ENCODE measurements at regions not wholly inside any gene's neighbourhood (a gene's known extent, or its start where the extent isn't known, plus 50 kb on each side); places are given as distances from the start of the nearest gene placed in this dataset.

GRCh38 chr2:16870491-16871076, 204.9 kb upstream of the CYRIA start:
- DNase-seq: no peak
- Mint-ChIP-seq H3K4me3 (ENCODE audit: low read depth, unreplicated experiment) (no peak overlapping the region), H3K9me3 (ENCODE audit: low read depth, unreplicated experiment) (peaks cover 8% of the 10 kb centered on the region), H3K4me1 (ENCODE audit: low read depth, unreplicated experiment) (no peaks in the 10 kb centered on the region), H3K36me3 (ENCODE audit: insufficient read depth, unreplicated experiment) (no peaks in the 10 kb centered on the region), H3K27me3 (ENCODE audit: unreplicated experiment) (no peaks in the 10 kb centered on the region), H3K27ac (ENCODE audit: unreplicated experiment) (no peak overlapping the region)
- intact Hi-C loops (cut with micrococcal nuclease; ENCODE audit: unreplicated experiment): no loop called here
- TF ChIP-seq, protein P1, sequence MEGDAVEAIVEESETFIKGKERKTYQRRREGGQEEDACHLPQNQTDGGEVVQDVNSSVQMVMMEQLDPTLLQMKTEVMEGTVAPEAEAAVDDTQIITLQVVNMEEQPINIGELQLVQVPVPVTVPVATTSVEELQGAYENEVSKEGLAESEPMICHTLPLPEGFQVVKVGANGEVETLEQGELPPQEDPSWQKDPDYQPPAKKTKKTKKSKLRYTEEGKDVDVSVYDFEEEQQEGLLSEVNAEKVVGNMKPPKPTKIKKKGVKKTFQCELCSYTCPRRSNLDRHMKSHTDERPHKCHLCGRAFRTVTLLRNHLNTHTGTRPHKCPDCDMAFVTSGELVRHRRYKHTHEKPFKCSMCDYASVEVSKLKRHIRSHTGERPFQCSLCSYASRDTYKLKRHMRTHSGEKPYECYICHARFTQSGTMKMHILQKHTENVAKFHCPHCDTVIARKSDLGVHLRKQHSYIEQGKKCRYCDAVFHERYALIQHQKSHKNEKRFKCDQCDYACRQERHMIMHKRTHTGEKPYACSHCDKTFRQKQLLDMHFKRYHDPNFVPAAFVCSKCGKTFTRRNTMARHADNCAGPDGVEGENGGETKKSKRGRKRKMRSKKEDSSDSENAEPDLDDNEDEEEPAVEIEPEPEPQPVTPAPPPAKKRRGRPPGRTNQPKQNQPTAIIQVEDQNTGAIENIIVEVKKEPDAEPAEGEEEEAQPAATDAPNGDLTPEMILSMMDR (IDR thresholded peaks at IDR 0.05; ENCODE audit: unreplicated experiment): no peak
- CTCF ChIA-PET: no interaction called here
- BruUV-seq (replicated peaks): no TSS peak

GRCh38 chr2:16869711-16870110, 204.1 kb upstream of the CYRIA start:
- Mint-ChIP-seq H3K27ac (ENCODE audit: unreplicated experiment) (no peak overlapping the region), H3K4me3 (ENCODE audit: low read depth, unreplicated experiment) (no peak overlapping the region), H3K27me3 (ENCODE audit: unreplicated experiment) (no peaks in the 10 kb centered on the region), H3K36me3 (ENCODE audit: insufficient read depth, unreplicated experiment) (no peaks in the 10 kb centered on the region), H3K4me1 (ENCODE audit: low read depth, unreplicated experiment) (no peaks in the 10 kb centered on the region), H3K9me3 (ENCODE audit: low read depth, unreplicated experiment) (peaks cover 8% of the 10 kb centered on the region)
- intact Hi-C loops (cut with micrococcal nuclease; ENCODE audit: unreplicated experiment): no loop called here
- TF ChIP-seq, protein P1 (IDR thresholded peaks at IDR 0.05; ENCODE audit: unreplicated experiment): no peak
- no peak for DNase-seq
- no TSS peak for BruUV-seq (replicated peaks)
- CTCF ChIA-PET: no interaction called here

GRCh38 chr2:16862471-16862870, 196.8 kb upstream of the CYRIA start:
- CTCF ChIA-PET: no interaction called here
- Mint-ChIP-seq H3K36me3 (ENCODE audit: insufficient read depth, unreplicated experiment) (no peaks in the 10 kb centered on the region), H3K9me3 (ENCODE audit: low read depth, unreplicated experiment) (peaks cover 2% of the 10 kb centered on the region), H3K4me3 (ENCODE audit: low read depth, unreplicated experiment) (no peak overlapping the region), H3K27me3 (ENCODE audit: unreplicated experiment) (no peaks in the 10 kb centered on the region), H3K4me1 (ENCODE audit: low read depth, unreplicated experiment) (no peaks in the 10 kb centered on the region), H3K27ac (ENCODE audit: unreplicated experiment) (no peak overlapping the region)
- TF ChIP-seq, protein P1 (IDR thresholded peaks at IDR 0.05; ENCODE audit: unreplicated experiment): no peak
- DNase-seq: no peak
- intact Hi-C loops (cut with micrococcal nuclease; ENCODE audit: unreplicated experiment): no loop called here
- no TSS peak for BruUV-seq (replicated peaks)

GRCh38 chr2:16861530-16861929, 195.9 kb upstream of the CYRIA start:
- Mint-ChIP-seq H3K36me3 (ENCODE audit: insufficient read depth, unreplicated experiment) (no peaks in the 10 kb centered on the region), H3K9me3 (ENCODE audit: low read depth, unreplicated experiment) (peaks cover 2% of the 10 kb centered on the region), H3K27ac (ENCODE audit: unreplicated experiment) (no peak overlapping the region), H3K27me3 (ENCODE audit: unreplicated experiment) (no peaks in the 10 kb centered on the region), H3K4me3 (ENCODE audit: low read depth, unreplicated experiment) (no peak overlapping the region), H3K4me1 (ENCODE audit: low read depth, unreplicated experiment) (no peaks in the 10 kb centered on the region)
- no TSS peak for BruUV-seq (replicated peaks)
- TF ChIP-seq, protein P1 (IDR thresholded peaks at IDR 0.05; ENCODE audit: unreplicated experiment): no peak
- CTCF ChIA-PET: no interaction called here
- intact Hi-C loops (cut with micrococcal nuclease; ENCODE audit: unreplicated experiment): no loop called here
- DNase-seq: no peak
